SK-N-SH (cell line): ENCODE measurements at regions not wholly inside any gene's neighbourhood (a gene's known extent, or its start where the extent isn't known, plus 50 kb on each side); places are given as distances from the start of the nearest gene placed in this dataset.
"Not testable (repeated sequence)": the region's sequence is repeated elsewhere in the genome, so short reads cannot be mapped to it uniquely, and the experiment has no call there.

Experiments
- CTCF ChIA-PET: fragments of 300-600, 350-600 bp; formaldehyde crosslinking; extraction: SDS; loops from one replicate; lab custom pipeline; 2021; lab: Yijun Ruan, JAX
- POLR2A ChIA-PET: fragments of 350-600 bp; sonication (Branson Sonifier 250); formaldehyde crosslinking; extraction: SDS; loops from one replicate; lab custom pipeline; 2020; ENCODE audit warnings: antibody characterized with exemption, inconsistent platforms; lab: Yijun Ruan, JAX
- DNase-seq: peaks from one replicate; pipeline ENCODE4 v3.0.0; 2012
- H2AFZ ChIP-seq: fragments of 200-600 bp; sonication (generic); 2 replicates; pipeline ENCODE4 v1.8.1; 2016; ENCODE audit warnings: antibody characterized with exemption, mild to moderate bottlenecking, low read depth
- H3F3A ChIP-seq: fragments of 200-600 bp; sonication (generic); replicated peaks from 2 replicates; pipeline ENCODE3; 2016; ENCODE audit warnings: antibody characterized with exemption, mild to moderate bottlenecking; ENCODE audit not compliant: insufficient read depth
- H3K27ac ChIP-seq, 2 experiments: fragments of 200-500 bp in 1 of 2; fragments of 200-600 bp in 1 of 2; sonication (Bioruptor generic) in 1 of 2; sonication (generic), shearing (Covaris generic) in 1 of 2; 2 replicates each; pipeline versions ENCODE4 v1.5.1 to v1.6.1; 2014 to 2016; ENCODE audit warnings: low read depth in 2 of 2, inconsistent platforms in 1 of 2, low read length in 1 of 2, mild to moderate bottlenecking in 1 of 2, mixed read lengths in 1 of 2
- H3K27me3 ChIP-seq: fragments of 200-600 bp; sonication (generic), shearing (Covaris generic); 2 replicates; pipeline ENCODE4 v1.6.1; 2016; ENCODE audit warnings: mixed run types; ENCODE audit not compliant: insufficient read depth
- H3K36me3 ChIP-seq, 2 experiments: fragments of 200-500 bp in 1 of 2; fragments of 200-600 bp in 1 of 2; sonication (Bioruptor generic) in 1 of 2; sonication (generic) in 1 of 2; replicated peaks in 1 of 2; 2 replicates each; pipeline versions ENCODE3 to v1.5.1; 2014 to 2016; ENCODE audit warnings: low read length in 1 of 2, mild to moderate bottlenecking in 1 of 2; ENCODE audit not compliant: insufficient read depth in 2 of 2, control insufficient read depth in 1 of 2
- H3K4me1 ChIP-seq, 2 experiments: fragments of 200-500 bp in 1 of 2; fragments of 200-600 bp in 1 of 2; sonication (Bioruptor generic) in 1 of 2; sonication (generic), shearing (Covaris generic) in 1 of 2; 2 replicates each; pipeline versions ENCODE4 v1.5.1 to v1.6.1; 2014 to 2016; ENCODE audit warnings: low read depth in 1 of 2, low read length in 1 of 2, mixed run types in 1 of 2; ENCODE audit not compliant: insufficient read depth in 2 of 2, control insufficient read depth in 1 of 2
- H3K4me2 ChIP-seq: fragments of 200-600 bp; sonication (generic), shearing (Covaris generic); 2 replicates; pipeline ENCODE4 v1.6.1; 2017; ENCODE audit warnings: mixed run types
- H3K4me3 ChIP-seq, 2 experiments: fragments of 200-500 bp in 1 of 2; fragments of 200-600 bp in 1 of 2; sonication (Bioruptor generic) in 1 of 2; sonication (generic), shearing (Covaris generic) in 1 of 2; 2 replicates each; pipeline versions ENCODE4 v1.5.1 to v1.8.1; 2014 to 2016; ENCODE audit warnings: low read depth in 2 of 2, inconsistent platforms in 1 of 2, low read length in 1 of 2, mild to moderate bottlenecking in 1 of 2, mixed read lengths in 1 of 2, moderate library complexity in 1 of 2
- H3K79me2 ChIP-seq: fragments of 200-600 bp; sonication (generic); 2 replicates; pipeline ENCODE4 v1.8.1; 2017; ENCODE audit warnings: mild to moderate bottlenecking; ENCODE audit not compliant: insufficient read depth
- H3K9ac ChIP-seq: fragments of 200-600 bp; sonication (generic); 2 replicates; pipeline ENCODE4 v1.6.1; 2017; ENCODE audit warnings: mixed run types
- H3K9me2 ChIP-seq: fragments of 200-600 bp; sonication (generic); 2 replicates; pipeline ENCODE4 v1.6.1; 2017; ENCODE audit warnings: mixed run types
- H3K9me3 ChIP-seq: fragments of 200-600 bp; sonication (generic); 2 replicates; pipeline ENCODE4 v1.6.1; 2017; ENCODE audit warnings: mixed run types, mild to moderate bottlenecking, moderate library complexity
- H4K20me1 ChIP-seq: fragments of 200-600 bp; sonication (generic); 2 replicates; pipeline ENCODE4 v1.6.1; 2017; ENCODE audit warnings: mild to moderate bottlenecking, mixed run types; ENCODE audit not compliant: insufficient read depth
- CHD2 ChIP-seq: fragments of 150-350 bp; IDR thresholded peaks from 2 replicates; pipeline ENCODE4 v1.6.1; 2018; ENCODE audit warnings: low read length; ENCODE audit not compliant: partially characterized antibody
- EZH2phosphoT487 ChIP-seq: fragments of 200-600 bp; sonication (generic); IDR thresholded peaks from 2 replicates; pipeline ENCODE4 v1.6.1; 2017; ENCODE audit warnings: low read depth, mixed run types, mild to moderate bottlenecking, antibody characterized with exemption, moderate library complexity, borderline replicate concordance
- FOSL2 ChIP-seq: IDR thresholded peaks from 2 replicates; pipeline ENCODE4 v1.4.0; 2012; ENCODE audit warnings: low read depth, mild to moderate bottlenecking, moderate library complexity, borderline replicate concordance
- FOXJ3 ChIP-seq: sonication (generic); formaldehyde crosslinking; IDR thresholded peaks from 2 replicates; pipeline ENCODE4 v1.5.1; 2020; ENCODE audit warnings: mild to moderate bottlenecking, missing genetic modification reagents
- GATA2 ChIP-seq: sonication (generic); formaldehyde crosslinking; IDR thresholded peaks from 2 replicates; pipeline ENCODE4 v1.5.0; 2020; ENCODE audit warnings: mild to moderate bottlenecking, missing genetic modification reagents
- JUND ChIP-seq: IDR thresholded peaks from 2 replicates; pipeline ENCODE4 v1.4.0; 2012
- MEF2A ChIP-seq: IDR thresholded peaks from 2 replicates; pipeline ENCODE4 v1.4.0; 2012; ENCODE audit warnings: low read depth, borderline replicate concordance
- NFIC ChIP-seq: IDR thresholded peaks from 2 replicates; pipeline ENCODE4 v1.4.0; 2012; ENCODE audit warnings: borderline replicate concordance
- POLR2AphosphoS5 ChIP-seq: IDR thresholded peaks from 2 replicates; pipeline ENCODE4 v1.6.1; 2012; ENCODE audit warnings: low read depth, low read length
- RAD21 ChIP-seq: IDR thresholded peaks from 2 replicates; pipeline ENCODE4 v1.6.1; 2012; ENCODE audit warnings: mild to moderate bottlenecking, low read length
- RCOR1 ChIP-seq: fragments of 150-350 bp; IDR thresholded peaks from 2 replicates; pipeline ENCODE4 v1.6.1; 2017; ENCODE audit warnings: antibody characterized with exemption, low read length
- RXRA ChIP-seq: IDR thresholded peaks from 2 replicates; pipeline ENCODE4 v1.4.0; 2012; ENCODE audit warnings: low read depth, mild to moderate bottlenecking, borderline replicate concordance
- SMC3 ChIP-seq: IDR thresholded peaks from 2 replicates; pipeline ENCODE4 v1.6.1; 2012; ENCODE audit warnings: low read depth, low read length, improper control_type of control experiment
- TAF1 ChIP-seq: IDR thresholded peaks from 2 replicates; pipeline ENCODE4 v1.6.1; 2012; ENCODE audit warnings: low read depth, mild to moderate bottlenecking, low read length, moderate library complexity, borderline replicate concordance
- TEAD4 ChIP-seq: IDR thresholded peaks from 2 replicates; pipeline ENCODE4 v1.4.0; 2012; ENCODE audit warnings: mild to moderate bottlenecking, borderline replicate concordance; ENCODE audit not compliant: insufficient read depth
- YY1 ChIP-seq: IDR thresholded peaks from 2 replicates; pipeline ENCODE4 v1.4.0; 2012; ENCODE audit warnings: low read depth, mild to moderate bottlenecking
- WGBS: methylation state at CpG from one replicate; pipeline ENCODE4 v1.1.6; 2017; ENCODE audit warnings: low lambda C conversion rate; 5-methylcytosine and 5-hydroxymethylcytosine counted together
- TF ChIP-seq, protein P1 (sequence below): IDR thresholded peaks from 2 replicates; pipeline ENCODE4 v1.4.0; 2012; ENCODE audit warnings: low read depth, borderline replicate concordance
- TF ChIP-seq, protein P2 (sequence below): IDR thresholded peaks from 2 replicates; pipeline ENCODE4 v1.6.1; 2012; ENCODE audit warnings: mild to moderate bottlenecking, low read depth, low read length, moderate library complexity

DNA sequence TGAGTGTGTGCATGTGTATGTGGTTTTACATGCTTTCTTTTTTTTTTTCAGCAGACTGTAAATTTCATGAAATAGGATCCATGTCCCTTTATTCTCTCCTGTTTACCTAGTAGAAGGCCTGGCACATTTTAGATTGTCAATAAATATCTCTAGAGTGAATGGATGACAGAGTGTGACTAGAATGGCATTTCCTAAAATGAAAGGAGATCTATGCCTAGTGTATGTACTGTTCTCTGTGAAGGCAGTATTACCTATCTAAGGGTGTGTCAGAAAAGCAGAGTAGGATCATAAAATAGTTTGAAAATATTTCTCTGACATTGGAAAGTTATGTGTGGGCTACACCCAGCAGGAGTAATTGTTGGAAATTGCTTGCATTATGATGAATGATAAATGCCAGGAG lies 1876.0 kb upstream of the C9orf72 start:
- H2AFZ ChIP-seq, result no peak overlapping the region
- no peaks in the 10 kb centered on the region for H4K20me1 ChIP-seq
- ChIA-PET POLR2A (no interaction called here), CTCF (no interaction called here)
- DNase-seq, result no peak
- H3K4me1 ChIP-seq, result no peaks in the 10 kb centered on the region
- H3K27me3 ChIP-seq, result no peaks in the 10 kb centered on the region
- H3K79me2 ChIP-seq, result no peaks in the 10 kb centered on the region
- no peaks in the 10 kb centered on the region for H3F3A ChIP-seq
- H3K9ac ChIP-seq, result no peak overlapping the region
- H3K36me3 ChIP-seq, result no peaks in the 10 kb centered on the region
- TF ChIP-seq SMC3 (no peak), NFIC (no peak), EZH2phosphoT487 (no peak), RAD21 (no peak), MEF2A (no peak), GATA2 (CRISPR knock-in tag) (no peak), TAF1 (no peak), RCOR1 (no peak), FOSL2 (no peak), YY1 (no peak), RXRA (no peak), FOXJ3 (CRISPR knock-in tag) (no peak), CHD2 (no peak), TEAD4 (no peak), JUND (no peak), POLR2AphosphoS5 (no peak)
- TF ChIP-seq, protein P1, sequence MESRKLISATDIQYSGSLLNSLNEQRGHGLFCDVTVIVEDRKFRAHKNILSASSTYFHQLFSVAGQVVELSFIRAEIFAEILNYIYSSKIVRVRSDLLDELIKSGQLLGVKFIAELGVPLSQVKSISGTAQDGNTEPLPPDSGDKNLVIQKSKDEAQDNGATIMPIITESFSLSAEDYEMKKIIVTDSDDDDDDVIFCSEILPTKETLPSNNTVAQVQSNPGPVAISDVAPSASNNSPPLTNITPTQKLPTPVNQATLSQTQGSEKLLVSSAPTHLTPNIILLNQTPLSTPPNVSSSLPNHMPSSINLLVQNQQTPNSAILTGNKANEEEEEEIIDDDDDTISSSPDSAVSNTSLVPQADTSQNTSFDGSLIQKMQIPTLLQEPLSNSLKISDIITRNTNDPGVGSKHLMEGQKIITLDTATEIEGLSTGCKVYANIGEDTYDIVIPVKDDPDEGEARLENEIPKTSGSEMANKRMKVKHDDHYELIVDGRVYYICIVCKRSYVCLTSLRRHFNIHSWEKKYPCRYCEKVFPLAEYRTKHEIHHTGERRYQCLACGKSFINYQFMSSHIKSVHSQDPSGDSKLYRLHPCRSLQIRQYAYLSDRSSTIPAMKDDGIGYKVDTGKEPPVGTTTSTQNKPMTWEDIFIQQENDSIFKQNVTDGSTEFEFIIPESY, result no peak
- TF ChIP-seq, protein P2, sequence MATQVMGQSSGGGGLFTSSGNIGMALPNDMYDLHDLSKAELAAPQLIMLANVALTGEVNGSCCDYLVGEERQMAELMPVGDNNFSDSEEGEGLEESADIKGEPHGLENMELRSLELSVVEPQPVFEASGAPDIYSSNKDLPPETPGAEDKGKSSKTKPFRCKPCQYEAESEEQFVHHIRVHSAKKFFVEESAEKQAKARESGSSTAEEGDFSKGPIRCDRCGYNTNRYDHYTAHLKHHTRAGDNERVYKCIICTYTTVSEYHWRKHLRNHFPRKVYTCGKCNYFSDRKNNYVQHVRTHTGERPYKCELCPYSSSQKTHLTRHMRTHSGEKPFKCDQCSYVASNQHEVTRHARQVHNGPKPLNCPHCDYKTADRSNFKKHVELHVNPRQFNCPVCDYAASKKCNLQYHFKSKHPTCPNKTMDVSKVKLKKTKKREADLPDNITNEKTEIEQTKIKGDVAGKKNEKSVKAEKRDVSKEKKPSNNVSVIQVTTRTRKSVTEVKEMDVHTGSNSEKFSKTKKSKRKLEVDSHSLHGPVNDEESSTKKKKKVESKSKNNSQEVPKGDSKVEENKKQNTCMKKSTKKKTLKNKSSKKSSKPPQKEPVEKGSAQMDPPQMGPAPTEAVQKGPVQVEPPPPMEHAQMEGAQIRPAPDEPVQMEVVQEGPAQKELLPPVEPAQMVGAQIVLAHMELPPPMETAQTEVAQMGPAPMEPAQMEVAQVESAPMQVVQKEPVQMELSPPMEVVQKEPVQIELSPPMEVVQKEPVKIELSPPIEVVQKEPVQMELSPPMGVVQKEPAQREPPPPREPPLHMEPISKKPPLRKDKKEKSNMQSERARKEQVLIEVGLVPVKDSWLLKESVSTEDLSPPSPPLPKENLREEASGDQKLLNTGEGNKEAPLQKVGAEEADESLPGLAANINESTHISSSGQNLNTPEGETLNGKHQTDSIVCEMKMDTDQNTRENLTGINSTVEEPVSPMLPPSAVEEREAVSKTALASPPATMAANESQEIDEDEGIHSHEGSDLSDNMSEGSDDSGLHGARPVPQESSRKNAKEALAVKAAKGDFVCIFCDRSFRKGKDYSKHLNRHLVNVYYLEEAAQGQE, result no peak
- no peak overlapping the region for H3K4me2 ChIP-seq
- H3K4me3 ChIP-seq, result no peak overlapping the region
- H3K9me3 ChIP-seq, result no peaks in the 10 kb centered on the region
- no peak overlapping the region for H3K27ac ChIP-seq
- H3K9me2 ChIP-seq, result no peaks in the 10 kb centered on the region

DNA sequence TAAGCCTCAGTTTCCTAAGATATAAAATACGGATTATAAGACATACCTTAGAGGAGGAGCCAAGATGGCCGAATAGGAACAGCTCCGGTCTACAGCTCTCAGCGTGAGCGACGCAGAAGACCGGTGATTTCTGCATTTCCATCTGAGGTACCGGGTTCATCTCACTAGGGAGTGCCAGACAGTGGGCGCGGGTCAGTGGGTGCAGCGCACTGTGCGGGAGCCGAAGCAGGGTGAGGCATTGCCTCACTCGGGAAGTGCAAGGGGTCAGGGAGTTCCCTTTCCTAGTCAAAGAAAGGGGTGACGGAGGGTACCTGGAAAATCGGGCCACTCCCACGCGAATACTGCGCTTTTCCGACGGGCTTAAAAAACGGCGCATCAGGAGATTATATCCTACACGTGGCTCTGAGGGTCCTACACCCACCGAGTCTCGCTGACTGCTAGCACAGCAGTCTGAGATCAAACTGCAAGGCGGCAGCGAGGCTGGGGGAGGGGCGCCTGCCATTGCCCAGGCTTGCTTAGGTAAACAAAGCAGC lies 1877.1 kb upstream of the C9orf72 start:
- H3K9me3 ChIP-seq, H3K4me2 ChIP-seq, H3K27ac ChIP-seq, H3F3A ChIP-seq, POLR2A ChIA-PET, H3K4me1 ChIP-seq, H3K36me3 ChIP-seq, H3K27me3 ChIP-seq, H3K4me3 ChIP-seq, H3K9me2 ChIP-seq, H3K9ac ChIP-seq, H4K20me1 ChIP-seq, H2AFZ ChIP-seq, DNase-seq, H3K79me2 ChIP-seq, CTCF ChIA-PET: not testable (repeated sequence)
- 93% methylated on average over 26 of the region's 29 CpGs for WGBS
